ENCODE measurements at regions not wholly inside any gene's neighbourhood (a gene's known extent, or its start where the extent isn't known, plus 50 kb on each side); places are given as distances from the start of the nearest gene placed in this dataset.

DNA sequence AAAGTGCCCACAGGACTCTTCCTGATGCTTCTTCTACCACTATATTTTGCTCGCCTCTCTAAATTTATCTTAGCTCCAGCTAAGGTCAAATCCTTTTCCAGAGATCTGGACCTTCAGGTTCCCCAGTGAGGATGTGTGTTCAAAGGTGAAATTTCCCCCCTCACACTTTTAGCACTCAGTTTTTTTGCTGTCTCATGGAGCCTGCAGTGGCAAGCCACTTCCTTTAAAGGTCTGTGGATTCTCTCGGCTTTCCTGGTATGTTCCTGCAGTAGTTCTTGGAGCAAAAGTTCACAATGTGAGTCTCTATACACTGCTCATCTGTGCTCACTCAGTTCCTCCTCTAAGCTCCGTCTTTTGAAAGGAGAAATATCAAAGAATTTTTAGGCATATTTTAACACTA, 181.4 kb downstream of the LURAP1L start:
- TF ChIP-seq EP300 (IDR thresholded peaks at IDR 0.05; ENCODE audit: borderline replicate concordance in 1 of 2, low read depth in 1 of 2, low read length in 1 of 2) (no peak), NFIC (IDR thresholded peaks at IDR 0.05; ENCODE audit: borderline replicate concordance) (no peak), JUND (IDR thresholded peaks at IDR 0.05) (no peak), EZH2phosphoT487 (IDR thresholded peaks at IDR 0.05; ENCODE audit: borderline replicate concordance, low read depth) (no peak), ELF1 (IDR thresholded peaks at IDR 0.05) (no peak), FOXJ3 (CRISPR knock-in tag; IDR thresholded peaks at IDR 0.05) (no peak), TEAD4 (IDR thresholded peaks at IDR 0.05; ENCODE audit: borderline replicate concordance, insufficient read depth) (no peak), GABPA (IDR thresholded peaks at IDR 0.05; ENCODE audit: low read depth) (no peak)
- TF ChIP-seq, protein P1, sequence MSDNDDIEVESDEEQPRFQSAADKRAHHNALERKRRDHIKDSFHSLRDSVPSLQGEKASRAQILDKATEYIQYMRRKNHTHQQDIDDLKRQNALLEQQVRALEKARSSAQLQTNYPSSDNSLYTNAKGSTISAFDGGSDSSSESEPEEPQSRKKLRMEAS (IDR thresholded peaks at IDR 0.05; ENCODE audit: low read depth) = no peak
- TF ChIP-seq, protein P2, sequence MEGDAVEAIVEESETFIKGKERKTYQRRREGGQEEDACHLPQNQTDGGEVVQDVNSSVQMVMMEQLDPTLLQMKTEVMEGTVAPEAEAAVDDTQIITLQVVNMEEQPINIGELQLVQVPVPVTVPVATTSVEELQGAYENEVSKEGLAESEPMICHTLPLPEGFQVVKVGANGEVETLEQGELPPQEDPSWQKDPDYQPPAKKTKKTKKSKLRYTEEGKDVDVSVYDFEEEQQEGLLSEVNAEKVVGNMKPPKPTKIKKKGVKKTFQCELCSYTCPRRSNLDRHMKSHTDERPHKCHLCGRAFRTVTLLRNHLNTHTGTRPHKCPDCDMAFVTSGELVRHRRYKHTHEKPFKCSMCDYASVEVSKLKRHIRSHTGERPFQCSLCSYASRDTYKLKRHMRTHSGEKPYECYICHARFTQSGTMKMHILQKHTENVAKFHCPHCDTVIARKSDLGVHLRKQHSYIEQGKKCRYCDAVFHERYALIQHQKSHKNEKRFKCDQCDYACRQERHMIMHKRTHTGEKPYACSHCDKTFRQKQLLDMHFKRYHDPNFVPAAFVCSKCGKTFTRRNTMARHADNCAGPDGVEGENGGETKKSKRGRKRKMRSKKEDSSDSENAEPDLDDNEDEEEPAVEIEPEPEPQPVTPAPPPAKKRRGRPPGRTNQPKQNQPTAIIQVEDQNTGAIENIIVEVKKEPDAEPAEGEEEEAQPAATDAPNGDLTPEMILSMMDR (IDR thresholded peaks at IDR 0.05) = no peak
